HG03097 (cell line): ENCODE measurements at regions not wholly inside any gene's neighbourhood (a gene's known extent, or its start where the extent isn't known, plus 50 kb on each side); places are given as distances from the start of the nearest gene placed in this dataset.

Experiments used
- ATAC-seq: cut with Tn5 transposase; IDR thresholded peaks from one replicate; pipeline ENCODE4 v1.9.1; 2021; ENCODE audit not compliant: unreplicated experiment, low FRiP score

GRCh38 chr6:139603581-139603980 is 229.1 kb upstream of the CITED2 start:
- no peak for ATAC-seq

- ATAC-seq: no peak
Observed at GRCh38 chr6:139602577-139602976, 228.1 kb upstream of the CITED2 start.

GRCh38 chr6:139600919-139601475 is 226.5 kb upstream of the CITED2 start:
- ATAC-seq: peak; percentile 94

GRCh38 chr6:139600343-139600742 is 225.9 kb upstream of the CITED2 start:
- ATAC-seq: no peak

GRCh38 chr6:139597771-139598755 is 223.6 kb upstream of the CITED2 start:
- ATAC-seq: no peak

- ATAC-seq: no peak
Observed at GRCh38 chr6:139597087-139597763, 222.8 kb upstream of the CITED2 start.

GRCh38 chr6:139595183-139595582 is 220.7 kb upstream of the CITED2 start:
- ATAC-seq: no peak

- no peak for ATAC-seq
Observed at GRCh38 chr6:139594333-139594965, 220.0 kb upstream of the CITED2 start.

- no peak for ATAC-seq
Observed at GRCh38 chr6:139593081-139593480, 218.6 kb upstream of the CITED2 start.

GRCh38 chr6:139592011-139592410 is 217.6 kb upstream of the CITED2 start:
- no peak for ATAC-seq

- ATAC-seq: no peak
Observed at GRCh38 chr6:139591075-139591865, 216.8 kb upstream of the CITED2 start.

- ATAC-seq: no peak
Observed at GRCh38 chr6:139590206-139590605, 215.8 kb upstream of the CITED2 start.

- no peak for ATAC-seq
Observed at GRCh38 chr6:139588734-139589593, 214.5 kb upstream of the CITED2 start.

- ATAC-seq: no peak
Observed at GRCh38 chr6:139588076-139588639, 213.7 kb upstream of the CITED2 start.

GRCh38 chr6:139587469-139587868 is 213.0 kb upstream of the CITED2 start:
- no peak for ATAC-seq

GRCh38 chr6:139586273-139586672 is 211.8 kb upstream of the CITED2 start:
- no peak for ATAC-seq

- ATAC-seq: no peak
Observed at GRCh38 chr6:139584599-139584998, 210.2 kb upstream of the CITED2 start.

GRCh38 chr6:139583420-139583819 is 209.0 kb upstream of the CITED2 start:
- no peak for ATAC-seq

GRCh38 chr6:139582956-139583355 is 208.5 kb upstream of the CITED2 start:
- ATAC-seq: no peak
